Testis (tissue), 2 donors: ENCODE measurements at regions not wholly inside any gene's neighbourhood (a gene's known extent, or its start where the extent isn't known, plus 50 kb on each side); places are given as distances from the start of the nearest gene placed in this dataset.

Experiments used
- CTCF ChIP-seq, 3 experiments: fragments of 450-650 bp in 2 of 3; fragments of 200-600 bp in 1 of 3; sonication (generic) in 1 of 3; IDR thresholded peaks; one replicate each; pipeline ENCODE4 v1.5.1; 2016 to 2019; ENCODE audit warnings: antibody characterized with exemption in 3 of 3, mild to moderate bottlenecking in 2 of 3, moderate library complexity in 1 of 3
- POLR2A ChIP-seq: fragments of 450-650 bp; IDR thresholded peaks from one replicate; pipeline ENCODE4 v1.6.1; 2017; ENCODE audit warnings: antibody characterized with exemption, mild to moderate bottlenecking, moderate library complexity

DNA sequence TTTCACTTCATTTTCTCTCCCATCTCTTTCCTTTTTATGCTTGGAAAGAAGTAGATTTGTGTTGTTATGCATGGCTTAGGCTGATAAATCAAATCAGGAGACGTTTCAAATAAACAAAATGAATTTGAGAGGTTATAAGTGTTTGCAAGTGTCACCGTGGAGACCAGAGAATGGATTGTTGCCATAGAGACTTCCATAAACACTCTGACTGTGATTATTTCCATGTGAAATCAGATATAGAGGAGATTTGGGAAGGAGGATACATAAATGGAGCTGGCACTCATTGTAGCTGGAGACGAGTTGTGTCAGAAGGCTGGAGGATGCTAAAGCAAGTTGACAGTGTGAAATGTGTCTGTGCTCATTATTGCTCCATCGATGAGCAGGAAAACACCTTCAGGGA, 84.2 kb upstream of the PCSK1 start:
- TF ChIP-seq POLR2A = no peak
- TF ChIP-seq CTCF (IDR thresholded peaks at IDR 0.05) = no peak
